B cell (primary cell): ENCODE measurements at regions not wholly inside any gene's neighbourhood (a gene's known extent, or its start where the extent isn't known, plus 50 kb on each side); places are given as distances from the start of the nearest gene placed in this dataset.

Source experiments
- ATAC-seq: fragments of 200-7000 bp; cut with Tn5 transposase; one replicate; pipeline ENCODE4 v1.10.0; 2021; ENCODE audit warnings: low read depth, mild to moderate bottlenecking, moderate number of reproducible peaks, moderate library complexity
- CTCF ChIA-PET: fragments of 350-600 bp; sonication (Branson Sonifier 250); formaldehyde crosslinking; loops from one replicate; lab custom pipeline; 2021; ENCODE audit warnings: antibody characterized with exemption, inconsistent platforms; lab: Charles Lee
- POLR2A ChIA-PET: fragments of 350-600 bp; sonication (Branson Sonifier 250); formaldehyde crosslinking; loops from one replicate; lab custom pipeline; 2021; ENCODE audit warnings: antibody characterized with exemption; lab: Charles Lee
- DNase-seq: peaks from one replicate; pipeline ENCODE4 v3.0.0; 2013
- H2AFZ ChIP-seq: 2 replicates; pipeline ENCODE4 v1.6.1; 2012; ENCODE audit warnings: mild to moderate bottlenecking, low read depth, low read length; ENCODE audit not compliant: insufficient read depth, poor library complexity, severe bottlenecking
- H3K27ac ChIP-seq, 2 donors: 1 replicate in 1 of 2; 2 replicates in 1 of 2; pipeline ENCODE4 v1.5.1; 2012 to 2013; ENCODE audit warnings: low read length in 2 of 2, mild to moderate bottlenecking in 2 of 2, moderate library complexity in 1 of 2
- H3K27me3 ChIP-seq, 4 experiments: fragments of 200-600 bp in 1 of 4; sonication (generic) in 1 of 4; replicated peaks in 1 of 4; 1 replicate in 2 of 4; 2 replicates in 2 of 4; pipeline versions ENCODE4 v1.6.1 to v1.7.0; 2013 to 2016; ENCODE audit warnings: low read length in 3 of 4, mild to moderate bottlenecking in 2 of 4, mixed read lengths in 1 of 4, moderate library complexity in 1 of 4; ENCODE audit not compliant: insufficient read depth in 4 of 4, control insufficient read depth in 3 of 4; ENCODE audit errors: control extremely low read depth in 1 of 4
- H3K36me3 ChIP-seq, 2 experiments: replicated peaks in 1 of 2; 1 replicate in 1 of 2; 2 replicates in 1 of 2; pipeline versions ENCODE4 v1.6.1 to v1.7.1; 2013; ENCODE audit warnings: low read length in 1 of 2; ENCODE audit not compliant: insufficient read depth in 2 of 2, control insufficient read depth in 1 of 2; ENCODE audit errors: control extremely low read depth in 1 of 2, extremely low read depth in 1 of 2
- H3K4me1 ChIP-seq, 2 donors: fragments of 200-600 bp in 1 of 2; sonication (generic) in 1 of 2; 1 replicate in 1 of 2; 2 replicates in 1 of 2; pipeline versions ENCODE4 v1.5.1 to v1.6.1; 2013 to 2017; ENCODE audit warnings: low read length in 2 of 2; ENCODE audit not compliant: control insufficient read depth in 2 of 2, insufficient read depth in 2 of 2
- H3K4me2 ChIP-seq: replicated peaks from 2 replicates; pipeline ENCODE3; 2012; ENCODE audit warnings: mild to moderate bottlenecking, low read depth, low read length; ENCODE audit not compliant: poor library complexity, severe bottlenecking
- H3K4me3 ChIP-seq, 5 experiments: fragments of 200-600 bp in 1 of 5; sonication (generic) in 1 of 5; 1 replicate in 3 of 5; 2 replicates in 2 of 5; pipeline versions ENCODE4 v1.5.1 to v1.7.0; 2011 to 2016; ENCODE audit warnings: low read length in 4 of 5, mild to moderate bottlenecking in 4 of 5, low read depth in 2 of 5, control low read depth in 1 of 5, moderate library complexity in 1 of 5; ENCODE audit not compliant: insufficient read depth in 1 of 5; ENCODE audit errors: control extremely low read depth in 1 of 5, extremely low read depth in 1 of 5
- H3K79me2 ChIP-seq: fragments of 200-600 bp; sonication (generic); one replicate; pipeline ENCODE4 v1.6.0; 2016; ENCODE audit warnings: low read length; ENCODE audit not compliant: control insufficient read depth, insufficient read depth
- H3K9ac ChIP-seq: fragments of 200-600 bp; sonication (generic); 2 replicates; pipeline ENCODE4 v1.6.1; 2017; ENCODE audit warnings: mild to moderate bottlenecking, low read length, moderate library complexity
- H3K9me3 ChIP-seq, 3 donors: one replicate each; pipeline versions ENCODE4 v1.6.1 to v1.7.1; 2013; ENCODE audit warnings: low read length in 2 of 3; ENCODE audit not compliant: control insufficient read depth in 2 of 3, insufficient read depth in 1 of 3; ENCODE audit errors: control extremely low read depth in 1 of 3
- H4K20me1 ChIP-seq: 2 replicates; pipeline ENCODE4 v1.6.0; 2012; ENCODE audit warnings: mild to moderate bottlenecking, low read length; ENCODE audit not compliant: insufficient read depth, control insufficient read depth, poor library complexity, severe bottlenecking
- H3K27ac Mint-ChIP-seq: one replicate; pipeline ENCODE4 v1.8.0; 2021; ENCODE audit warnings: mixed read lengths
- H3K27me3 Mint-ChIP-seq: one replicate; pipeline ENCODE4 v1.8.0; 2021; ENCODE audit warnings: mixed read lengths
- H3K4me1 Mint-ChIP-seq: one replicate; pipeline ENCODE4 v1.8.0; 2021; ENCODE audit warnings: mixed read lengths
- H3K4me3 Mint-ChIP-seq: one replicate; pipeline ENCODE4 v1.8.0; 2021; ENCODE audit warnings: mixed read lengths
- H3K9me3 Mint-ChIP-seq: one replicate; pipeline ENCODE4 v1.8.0; 2022; ENCODE audit warnings: mixed read lengths; ENCODE audit not compliant: insufficient read depth
- EZH2 ChIP-seq: IDR thresholded peaks from 2 replicates; pipeline ENCODE4 v1.6.1; 2012; ENCODE audit warnings: borderline replicate concordance, low read depth, mild to moderate bottlenecking, moderate library complexity, low read length; ENCODE audit not compliant: insufficient read depth, poor library complexity, severe bottlenecking
- WGBS: methylation state at CpG from one replicate; pipeline ENCODE4 v1.1.5; 2013; ENCODE audit warnings: missing lambda C conversion rate; ENCODE audit not compliant: insufficient coverage; 5-methylcytosine and 5-hydroxymethylcytosine counted together
- intact Hi-C: fragments of 100-400 bp; cut with micrococcal nuclease; formaldehyde crosslinking; loops from one replicate; pipeline ENCODE4 v1.10.0; 2022
- TF ChIP-seq, protein P1 (sequence below): fragments of 200-600 bp; IDR thresholded peaks from one replicate; pipeline ENCODE4 v1.8.0; 2022; ENCODE audit warnings: antibody characterized with exemption, mild to moderate bottlenecking

DNA sequence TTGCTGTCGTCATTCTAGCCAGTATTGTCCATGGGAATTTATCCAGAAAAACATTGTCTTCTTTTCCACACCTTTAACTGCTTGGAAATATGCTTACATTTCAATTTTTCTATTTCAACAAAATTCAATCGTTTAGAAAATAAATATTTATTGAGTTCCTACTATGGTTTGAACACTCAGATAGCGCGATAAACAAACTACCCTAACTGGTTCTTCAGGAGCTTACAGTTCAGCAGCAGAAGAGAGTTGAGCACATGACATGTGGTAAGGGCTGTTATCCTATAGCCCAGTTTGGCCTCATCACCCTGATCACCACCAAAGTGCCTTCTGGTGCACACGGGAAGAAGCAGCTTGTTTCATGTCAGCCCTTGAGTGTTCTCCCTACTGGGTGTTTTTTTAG, 375.2 kb upstream of the SMIM21 start:
- Histone ChIP-seq H3K79me2 (no peaks in the 10 kb centered on the region), H3K4me3 (no peak overlapping the region), H3K36me3 (no peaks in the 10 kb centered on the region), H3K9ac (no peak overlapping the region), H3K27ac (no peak overlapping the region), H2AFZ (no peak overlapping the region), H3K9me3 (no peaks in the 10 kb centered on the region), H3K27me3 (no peaks in the 10 kb centered on the region), H4K20me1 (no peaks in the 10 kb centered on the region), H3K4me1 (no peaks in the 10 kb centered on the region), H3K4me2 (no peak overlapping the region)
- DNase-seq (no peak), ATAC-seq (no peak)
- ChIA-PET POLR2A (no interaction called here), CTCF (no interaction called here)
- TF ChIP-seq EZH2, result no peak
- TF ChIP-seq, protein P1, sequence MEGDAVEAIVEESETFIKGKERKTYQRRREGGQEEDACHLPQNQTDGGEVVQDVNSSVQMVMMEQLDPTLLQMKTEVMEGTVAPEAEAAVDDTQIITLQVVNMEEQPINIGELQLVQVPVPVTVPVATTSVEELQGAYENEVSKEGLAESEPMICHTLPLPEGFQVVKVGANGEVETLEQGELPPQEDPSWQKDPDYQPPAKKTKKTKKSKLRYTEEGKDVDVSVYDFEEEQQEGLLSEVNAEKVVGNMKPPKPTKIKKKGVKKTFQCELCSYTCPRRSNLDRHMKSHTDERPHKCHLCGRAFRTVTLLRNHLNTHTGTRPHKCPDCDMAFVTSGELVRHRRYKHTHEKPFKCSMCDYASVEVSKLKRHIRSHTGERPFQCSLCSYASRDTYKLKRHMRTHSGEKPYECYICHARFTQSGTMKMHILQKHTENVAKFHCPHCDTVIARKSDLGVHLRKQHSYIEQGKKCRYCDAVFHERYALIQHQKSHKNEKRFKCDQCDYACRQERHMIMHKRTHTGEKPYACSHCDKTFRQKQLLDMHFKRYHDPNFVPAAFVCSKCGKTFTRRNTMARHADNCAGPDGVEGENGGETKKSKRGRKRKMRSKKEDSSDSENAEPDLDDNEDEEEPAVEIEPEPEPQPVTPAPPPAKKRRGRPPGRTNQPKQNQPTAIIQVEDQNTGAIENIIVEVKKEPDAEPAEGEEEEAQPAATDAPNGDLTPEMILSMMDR, result no peak
- no peak overlapping the region for H3K4me3 Mint-ChIP-seq
- H3K9me3 Mint-ChIP-seq, result no peaks in the 10 kb centered on the region
- H3K27me3 Mint-ChIP-seq, result no peaks in the 10 kb centered on the region
- H3K4me1 Mint-ChIP-seq, result no peaks in the 10 kb centered on the region
- WGBS, result 100% methylated on average over 2 of the region's 5 CpGs
- intact Hi-C loops, result no loop called here
- no peak overlapping the region for H3K27ac Mint-ChIP-seq

- Mint-ChIP-seq H3K4me3 (no peak overlapping the region), H3K9me3 (no peaks in the 10 kb centered on the region), H3K27ac (no peak overlapping the region), H3K4me1 (no peaks in the 10 kb centered on the region), H3K27me3 (no peaks in the 10 kb centered on the region)
- Histone ChIP-seq H3K4me3 (no peak overlapping the region), H3K4me2 (no peak overlapping the region), H3K36me3 (no peaks in the 10 kb centered on the region), H3K27me3 (no peaks in the 10 kb centered on the region), H3K9ac (no peak overlapping the region), H4K20me1 (no peaks in the 10 kb centered on the region), H3K4me1 (no peaks in the 10 kb centered on the region), H2AFZ (no peak overlapping the region), H3K79me2 (no peaks in the 10 kb centered on the region), H3K9me3 (no peaks in the 10 kb centered on the region), H3K27ac (no peak overlapping the region)
- ChIA-PET POLR2A (no interaction called here), CTCF (no interaction called here)
- intact Hi-C loops, result no loop called here
- ATAC-seq (no peak), DNase-seq (no peak)
- TF ChIP-seq, protein P1, result no peak
- TF ChIP-seq EZH2, result no peak
- WGBS, result 89% methylated on average over 10 of the region's 12 CpGs
Observed at GRCh38 chr18:75801178-75801577, 373.7 kb upstream of the SMIM21 start.
